DMS114 treated with DMSO at 0.1 percent for 48 hours (cell line): ENCODE measurements at regions not wholly inside any gene's neighbourhood (a gene's known extent, or its start where the extent isn't known, plus 50 kb on each side); places are given as distances from the start of the nearest gene placed in this dataset.
"Not testable (repeated sequence)": the region's sequence is repeated elsewhere in the genome, so short reads cannot be mapped to it uniquely, and the experiment has no call there.

ENCODE experiments used
- DNase-seq: peaks from one replicate; lab custom pipeline; 2025; ENCODE audit not compliant: unreplicated experiment; lab: John Stamatoyannopoulos, UW

GRCh38 chr7:47093320-47094234, 488.3 kb downstream of the TNS3 start:
- no peak for DNase-seq

- DNase-seq, result no peak
Observed at GRCh38 chr7:47092336-47092735, 489.6 kb downstream of the TNS3 start.

GRCh38 chr7:47091141-47091540, 490.8 kb downstream of the TNS3 start:
- no peak for DNase-seq

GRCh38 chr7:47089461-47089860, 492.4 kb downstream of the TNS3 start:
- DNase-seq, result no peak

GRCh38 chr7:47089068-47089417, 492.9 kb downstream of the TNS3 start:
- DNase-seq, result no peak

GRCh38 chr7:47088329-47089067, 493.4 kb downstream of the TNS3 start:
- DNase-seq, result peak; percentile 33

DNA sequence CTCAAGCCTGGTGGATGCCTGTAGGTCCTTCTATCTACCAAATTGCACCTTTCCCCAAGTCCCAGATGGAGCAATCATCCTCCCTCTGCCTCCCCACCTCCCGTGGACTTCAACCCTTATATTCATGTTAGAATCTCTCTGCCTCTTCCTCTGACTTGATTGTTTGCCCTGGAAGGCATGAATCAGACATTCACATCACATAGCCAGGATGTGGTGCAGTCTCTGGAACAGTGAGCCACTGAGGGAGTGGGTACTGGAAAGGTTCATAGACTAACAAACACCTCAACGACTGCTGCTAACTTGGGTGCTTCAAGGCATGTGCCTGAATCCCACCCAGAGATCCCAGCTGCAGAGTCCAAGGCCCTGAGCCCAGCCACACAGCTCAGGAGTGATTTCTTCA, 494.0 kb downstream of the TNS3 start:
- no peak for DNase-seq

DNA sequence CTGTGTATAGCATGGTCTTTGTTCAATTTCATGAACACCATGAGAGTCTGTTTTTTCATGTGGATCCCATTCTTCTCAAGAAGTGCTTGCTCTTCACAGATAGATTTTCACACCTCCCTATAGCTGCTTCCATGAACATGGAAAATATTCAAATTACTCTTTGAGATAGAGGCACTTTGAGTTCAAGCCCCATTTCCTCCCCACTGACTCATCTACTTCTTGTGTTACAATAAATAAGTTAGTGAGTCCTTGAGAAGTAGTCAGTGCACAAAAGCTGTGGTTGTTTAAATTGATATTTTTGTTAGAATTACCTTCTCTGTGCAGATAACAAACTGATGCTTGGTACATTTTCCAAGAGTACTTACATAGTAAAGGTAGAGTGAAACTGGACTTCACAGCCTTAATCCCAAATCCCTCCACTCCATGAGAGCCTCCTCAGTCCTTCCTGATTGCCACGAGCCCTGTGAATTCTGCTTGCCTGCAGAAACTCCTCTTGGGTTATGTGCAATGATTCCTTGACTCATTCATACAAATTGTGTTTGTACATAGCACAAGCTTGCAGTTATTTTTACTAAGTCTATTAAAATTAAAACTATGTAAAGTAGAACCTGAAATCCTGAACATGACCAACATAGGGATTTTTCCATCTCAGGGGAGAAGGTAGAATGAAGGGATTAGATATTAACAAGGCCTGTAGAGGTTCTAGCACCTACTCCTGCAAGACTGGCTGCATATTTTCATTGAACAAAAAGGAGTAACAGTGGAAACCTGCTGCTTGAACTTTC, 496.2 kb downstream of the TNS3 start:
- DNase-seq, result no peak

GRCh38 chr7:47083476-47084250, 498.2 kb downstream of the TNS3 start:
- DNase-seq, result no peak

- DNase-seq, result no peak
Observed at GRCh38 chr7:47080816-47081215, 501.1 kb downstream of the TNS3 start.

DNA sequence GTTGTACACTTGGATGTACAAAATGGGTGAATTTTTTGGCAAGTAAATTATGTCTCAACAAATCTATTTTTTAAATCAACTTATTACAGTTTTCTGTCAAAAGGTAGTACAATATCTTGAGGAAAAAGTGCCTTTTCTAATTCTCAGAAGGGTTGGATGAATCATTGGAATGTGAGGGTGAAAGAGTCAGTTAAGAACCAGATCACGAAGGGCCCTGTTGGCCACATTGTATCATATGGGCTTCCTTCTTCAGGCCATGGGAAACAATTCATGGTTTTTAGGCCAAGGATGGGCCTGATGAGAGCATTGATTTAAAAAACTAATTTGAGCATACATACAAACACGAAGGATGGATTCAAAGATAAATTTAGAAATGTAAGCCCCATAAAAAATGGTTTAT, 503.7 kb downstream of the TNS3 start:
- no peak for DNase-seq

DNA sequence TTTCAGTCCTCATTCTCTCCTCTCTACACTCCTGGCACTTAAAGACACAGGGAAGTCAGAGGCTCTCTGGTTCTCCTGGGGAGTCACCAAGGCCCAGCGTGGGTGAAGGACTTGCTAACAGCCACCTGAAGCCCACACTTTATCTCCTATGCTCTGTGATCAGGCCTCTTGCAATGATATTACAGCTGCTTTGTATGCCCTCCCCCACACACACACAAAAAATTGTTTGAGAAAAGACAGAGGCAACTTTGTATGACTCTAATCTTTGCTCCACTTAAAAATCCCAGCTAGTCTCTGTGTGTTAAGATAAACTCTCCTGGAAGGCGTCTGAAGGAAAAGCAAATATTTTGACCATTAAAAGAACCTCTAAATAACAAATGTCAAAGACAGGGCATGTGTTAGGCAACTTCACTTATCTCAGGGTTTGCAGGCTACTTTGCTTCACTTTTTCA, 507.2 kb downstream of the TNS3 start:
- DNase-seq, result no peak

GRCh38 chr7:47073284-47073683, 508.6 kb downstream of the TNS3 start:
- DNase-seq, result no peak

GRCh38 chr7:47071866-47072265, 510.0 kb downstream of the TNS3 start:
- DNase-seq, result no peak

GRCh38 chr7:47069385-47070076, 512.4 kb downstream of the TNS3 start:
- DNase-seq, result no peak

DNA sequence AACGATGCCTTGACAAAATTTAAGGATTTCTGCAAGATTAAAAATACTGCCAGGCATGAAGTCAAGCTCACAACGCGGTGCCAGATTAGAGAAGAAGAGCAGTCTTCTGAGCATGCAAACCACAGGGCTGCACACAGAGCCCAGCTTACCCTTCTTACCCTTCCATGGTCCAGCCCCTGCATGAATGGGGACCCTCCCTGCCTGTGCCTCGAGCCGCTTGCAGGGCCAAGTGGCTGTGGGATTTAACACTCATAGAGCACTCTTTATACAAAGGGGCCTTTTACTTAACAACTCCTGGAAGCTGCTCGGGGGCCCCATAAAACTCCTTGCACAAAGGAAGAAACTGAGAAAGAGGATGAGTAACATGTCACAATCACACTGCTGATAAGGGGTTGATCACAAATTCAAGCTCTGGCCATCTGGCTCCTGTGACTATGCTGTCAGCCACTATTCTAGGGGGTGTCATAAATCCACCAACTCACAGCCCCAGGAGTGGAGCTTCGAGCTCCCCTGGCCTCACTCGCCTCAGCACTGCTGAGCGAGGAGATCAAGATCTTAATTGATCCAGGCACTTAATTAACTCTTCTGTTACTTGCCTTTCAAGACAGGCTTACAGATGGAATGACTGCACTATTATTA, 514.8 kb downstream of the TNS3 start:
- no peak for DNase-seq

DNA sequence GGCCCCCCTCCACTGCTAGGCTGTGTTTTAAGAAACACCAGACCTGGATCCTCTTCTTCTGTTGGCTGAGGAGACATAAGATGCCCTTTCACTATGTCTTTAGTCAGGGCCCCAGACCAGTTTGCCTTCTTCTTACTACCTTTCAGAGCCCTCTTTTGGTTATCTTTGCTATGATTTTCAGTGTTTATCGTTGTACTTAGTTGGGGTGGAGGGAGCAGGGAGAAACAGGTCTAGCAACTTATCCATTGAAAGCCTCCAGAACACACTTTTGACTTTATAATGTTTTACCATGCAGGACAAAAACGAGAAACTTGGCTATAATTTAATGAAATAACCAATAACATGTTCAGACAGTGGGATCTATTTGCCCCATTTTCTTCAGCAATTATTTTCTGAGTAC, 525.2 kb downstream of the TNS3 start:
- no peak for DNase-seq

- not testable (repeated sequence) for DNase-seq
Observed at GRCh38 chr7:47052541-47053208, 529.2 kb downstream of the TNS3 start.

DNA sequence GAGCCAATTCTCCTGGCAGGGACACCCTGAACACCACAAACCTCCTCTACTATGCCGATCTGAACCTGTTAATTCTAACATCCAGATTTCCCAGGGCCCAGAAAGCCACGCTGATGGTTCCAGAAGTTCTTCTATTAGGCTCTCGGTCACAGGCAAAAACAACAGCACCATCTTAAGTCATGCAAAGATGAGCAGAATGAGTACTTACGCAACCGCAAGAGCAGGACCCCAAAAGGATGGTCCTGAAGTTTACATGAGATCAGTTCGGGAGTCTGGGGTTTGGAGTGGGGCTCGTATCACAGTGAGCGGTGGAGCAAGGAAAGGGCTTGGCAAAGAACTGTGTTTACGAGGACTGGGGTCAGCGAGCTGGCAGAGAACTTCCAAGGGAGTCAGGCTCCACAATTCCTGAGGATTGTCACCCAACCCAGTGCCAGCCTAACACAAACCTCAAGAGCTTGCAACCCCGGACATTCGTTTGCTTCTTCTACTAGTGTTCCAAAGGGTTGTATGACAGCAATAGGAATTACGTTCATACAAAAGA, 532.6 kb downstream of the TNS3 start:
- no peak for DNase-seq
